HAP-1 (cell line): ENCODE measurements at regions not wholly inside any gene's neighbourhood (a gene's known extent, or its start where the extent isn't known, plus 50 kb on each side); places are given as distances from the start of the nearest gene placed in this dataset.

Source experiments
- DNase-seq, 2 experiments: peaks; one replicate each; pipeline ENCODE4 v3.0.0-alpha.2; 2016 to 2020; ENCODE audit warnings: low spot score in 2 of 2
- H3K27me3 ChIP-seq: fragments of 250-450 bp; sonication (Bioruptor Pico); 2 replicates; pipeline ENCODE4 v1.5.1; 2020; ENCODE audit warnings: low read depth, mild to moderate bottlenecking, moderate library complexity
- H3K36me3 ChIP-seq: fragments of 250-450 bp; sonication (Bioruptor Pico); replicated peaks from 2 replicates; pipeline ENCODE4 v1.5.1; 2020; ENCODE audit warnings: mild to moderate bottlenecking
- H3K4me1 ChIP-seq: fragments of 250-450 bp; sonication (Bioruptor Pico); 2 replicates; pipeline ENCODE4 v1.5.1; 2020; ENCODE audit warnings: mild to moderate bottlenecking
- H3K4me3 ChIP-seq: fragments of 250-450 bp; sonication (Bioruptor Pico); 2 replicates; pipeline ENCODE4 v1.5.1; 2020; ENCODE audit warnings: mild to moderate bottlenecking, moderate library complexity
- H3K9me3 ChIP-seq: fragments of 250-450 bp; sonication (Bioruptor Pico); 2 replicates; pipeline ENCODE4 v1.5.1; 2020; ENCODE audit warnings: mild to moderate bottlenecking, moderate library complexity
- in situ Hi-C: fragments of 300-500 bp; cut with MboI; formaldehyde crosslinking; loops from 3 replicates; pipeline ENCODE4 v1.14.3; 2020; ENCODE audit warnings: low sequenced_read_pairs, inconsistent platforms, mixed read lengths

DNA sequence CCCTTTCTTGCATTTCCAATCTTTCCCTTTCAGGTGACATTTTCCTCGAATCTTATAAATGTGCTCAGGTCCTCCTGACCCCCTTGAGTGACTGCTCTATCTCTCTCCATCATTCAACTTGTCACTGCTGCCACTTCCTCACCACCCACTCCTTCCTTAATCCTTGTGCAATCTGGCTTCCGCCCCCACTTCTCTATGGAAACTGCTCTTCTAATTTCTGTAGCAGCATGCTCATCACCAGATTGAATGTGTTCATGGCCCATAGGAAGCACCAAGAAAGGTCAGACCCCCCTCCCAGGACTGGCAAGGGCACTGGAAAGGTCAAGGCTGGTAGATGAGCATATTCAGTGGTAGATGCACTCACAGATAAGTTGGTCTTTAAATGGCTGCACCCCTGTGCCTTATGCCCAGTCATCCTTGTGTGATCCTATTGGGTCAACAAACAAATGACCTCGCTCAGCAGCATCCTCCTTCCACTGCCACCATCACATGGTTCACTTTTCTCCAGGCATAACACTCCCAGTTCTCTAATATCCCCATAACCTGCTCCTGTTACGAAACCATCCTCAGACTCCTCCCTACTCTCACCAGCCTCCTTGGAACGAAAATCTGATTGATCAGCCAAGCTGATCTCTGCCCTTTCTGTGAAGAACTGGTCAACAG is 288.5 kb upstream of the POU3F1 start:
- in situ Hi-C loops: no loop called here
- no peaks in the 10 kb centered on the region for H3K27me3 ChIP-seq
- no peaks in the 10 kb centered on the region for H3K9me3 ChIP-seq
- no peaks in the 10 kb centered on the region for H3K4me1 ChIP-seq
- no peak overlapping the region for H3K4me3 ChIP-seq
- no peaks in the 10 kb centered on the region for H3K36me3 ChIP-seq
- DNase-seq: no peak

GRCh38 chr1:38332649-38333310 is 286.2 kb upstream of the POU3F1 start:
- H3K4me3 ChIP-seq: no peak overlapping the region
- H3K36me3 ChIP-seq: no peaks in the 10 kb centered on the region
- H3K4me1 ChIP-seq: no peaks in the 10 kb centered on the region
- H3K27me3 ChIP-seq: no peaks in the 10 kb centered on the region; the same call in 1 of the 2 replicates
- no peaks in the 10 kb centered on the region for H3K9me3 ChIP-seq
- in situ Hi-C loops: no loop called here
- DNase-seq: no peak

GRCh38 chr1:38331496-38332210 is 285.1 kb upstream of the POU3F1 start:
- H3K4me1 ChIP-seq: no peaks in the 10 kb centered on the region
- H3K27me3 ChIP-seq: no peaks in the 10 kb centered on the region; the same call in 1 of the 2 replicates
- H3K9me3 ChIP-seq: no peaks in the 10 kb centered on the region
- no peak overlapping the region for H3K4me3 ChIP-seq
- no peak for DNase-seq
- in situ Hi-C loops: no loop called here
- no peaks in the 10 kb centered on the region for H3K36me3 ChIP-seq

GRCh38 chr1:38330799-38331198 is 284.2 kb upstream of the POU3F1 start:
- no peaks in the 10 kb centered on the region for H3K4me1 ChIP-seq
- in situ Hi-C loops: no loop called here

GRCh38 chr1:38329644-38330043 is 283.1 kb upstream of the POU3F1 start:
- in situ Hi-C loops: no loop called here
- H3K4me1 ChIP-seq: no peaks in the 10 kb centered on the region
- H3K4me3 ChIP-seq: no peak overlapping the region
- no peaks in the 10 kb centered on the region; the same call in 1 of the 2 replicates for H3K27me3 ChIP-seq
- DNase-seq: no peak
- H3K36me3 ChIP-seq: no peaks in the 10 kb centered on the region
- H3K9me3 ChIP-seq: no peaks in the 10 kb centered on the region

More at GRCh38 chr1:38330799-38331198, 284.2 kb upstream of the POU3F1 start:
- DNase-seq: no peak
- Histone ChIP-seq H3K9me3 (no peaks in the 10 kb centered on the region), H3K4me3 (no peak overlapping the region), H3K27me3 (no peaks in the 10 kb centered on the region; the same call in 1 of the 2 replicates), H3K36me3 (no peaks in the 10 kb centered on the region)

DNA sequence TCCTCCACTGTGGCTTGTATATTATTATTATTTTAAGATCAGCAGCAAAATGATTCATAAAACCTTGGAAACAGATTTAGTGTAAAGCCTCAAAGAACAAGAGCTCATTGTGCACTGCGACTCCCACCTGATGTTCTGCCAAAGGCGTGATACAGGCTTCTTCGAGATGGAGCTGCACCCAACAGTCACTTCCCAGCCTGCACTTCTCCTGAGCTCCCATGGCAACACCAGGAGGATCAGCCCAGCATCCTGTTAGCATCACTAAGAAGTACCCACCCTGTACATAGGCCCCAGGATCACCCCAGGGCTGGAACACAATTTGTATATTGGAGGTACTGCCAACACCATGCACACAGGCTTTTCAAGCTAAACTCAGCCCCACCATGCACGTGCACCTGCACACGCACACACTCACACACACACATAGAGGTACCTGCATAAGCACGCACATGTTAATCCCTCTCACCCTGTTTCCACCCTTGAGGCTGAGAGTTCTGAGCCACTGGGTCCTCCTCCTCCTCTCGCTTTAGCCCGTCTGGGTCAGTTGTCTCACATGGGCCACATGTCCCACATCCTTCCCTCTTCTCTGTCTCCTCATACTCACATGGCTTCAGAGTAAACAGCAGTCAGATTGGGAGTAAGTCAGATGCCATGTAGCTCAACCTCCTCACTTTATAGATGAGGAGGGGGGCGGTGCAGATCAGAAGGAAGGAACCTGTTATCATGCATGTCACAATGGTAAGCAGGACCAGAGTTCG is 281.9 kb upstream of the POU3F1 start:
- in situ Hi-C loops: no loop called here
- H3K4me3 ChIP-seq: no peak overlapping the region
- DNase-seq: no peak
- H3K9me3 ChIP-seq: no peaks in the 10 kb centered on the region
- H3K36me3 ChIP-seq: no peaks in the 10 kb centered on the region
- H3K4me1 ChIP-seq: no peaks in the 10 kb centered on the region
- peaks cover under 1% of the 10 kb centered on the region for H3K27me3 ChIP-seq

GRCh38 chr1:38327559-38327973 is 281.0 kb upstream of the POU3F1 start:
- Histone ChIP-seq H3K4me3 (no peak overlapping the region), H3K36me3 (no peaks in the 10 kb centered on the region), H3K9me3 (no peaks in the 10 kb centered on the region), H3K4me1 (no peaks in the 10 kb centered on the region), H3K27me3 (peaks cover 9% of the 10 kb centered on the region)
- DNase-seq: no peak
- in situ Hi-C loops: no loop called here

DNA sequence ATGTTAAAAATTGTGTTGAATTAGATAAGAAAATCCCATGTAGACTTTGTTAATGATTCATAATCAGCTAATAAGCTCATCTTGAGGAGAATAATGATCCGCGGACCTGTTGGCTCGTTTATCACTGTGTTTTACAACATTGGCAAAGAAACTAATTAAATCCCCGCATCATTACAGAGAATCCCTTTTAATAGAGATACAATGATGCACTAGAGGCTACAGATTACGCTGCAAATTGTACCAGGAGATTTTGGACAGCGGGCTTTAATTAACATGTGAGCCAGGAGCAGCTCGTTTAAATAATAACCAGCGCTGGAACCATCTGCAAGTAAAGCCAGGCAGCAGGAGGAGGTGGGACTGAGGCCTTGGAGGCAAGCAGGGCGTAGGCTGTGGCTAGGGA is 280.3 kb upstream of the POU3F1 start:
- Histone ChIP-seq H3K4me3 (no peak overlapping the region), H3K27me3 (peaks cover 14% of the 10 kb centered on the region), H3K9me3 (no peaks in the 10 kb centered on the region), H3K36me3 (no peaks in the 10 kb centered on the region), H3K4me1 (no peaks in the 10 kb centered on the region)
- DNase-seq: no peak
- in situ Hi-C loops: no loop called here

GRCh38 chr1:38326135-38326534 is 279.5 kb upstream of the POU3F1 start:
- no peak for DNase-seq
- Histone ChIP-seq H3K4me1 (no peaks in the 10 kb centered on the region), H3K36me3 (no peaks in the 10 kb centered on the region), H3K9me3 (no peaks in the 10 kb centered on the region), H3K4me3 (no peak overlapping the region), H3K27me3 (peaks cover 21% of the 10 kb centered on the region)
- in situ Hi-C loops: no loop called here

DNA sequence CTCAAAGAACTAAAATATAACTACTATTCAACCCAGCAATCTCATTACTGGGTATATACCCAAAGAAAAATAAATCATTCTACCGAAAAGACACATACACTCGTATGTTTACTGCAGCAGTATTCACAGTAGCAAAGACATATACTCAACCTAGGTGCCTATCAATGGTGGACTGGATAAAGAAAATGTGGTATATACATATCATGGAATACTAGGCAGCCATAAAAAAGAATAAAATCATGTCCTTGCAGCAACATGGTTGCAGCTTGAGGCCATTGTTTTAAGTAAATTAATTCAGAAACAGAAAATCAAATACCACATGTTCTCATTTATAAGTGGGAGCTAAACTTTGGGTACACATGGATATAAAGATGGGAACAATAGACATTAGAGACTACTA is 266.2 kb upstream of the POU3F1 start:
- Histone ChIP-seq H3K4me3 (no peak overlapping the region), H3K27me3 (peaks cover 13% of the 10 kb centered on the region), H3K9me3 (no peaks in the 10 kb centered on the region), H3K36me3 (no peaks in the 10 kb centered on the region), H3K4me1 (no peaks in the 10 kb centered on the region)
- in situ Hi-C loops: loop anchor here (10.0 kb wide), 1 partner anchor 62 kb away; no protein-coding TSS in a partner anchor
- DNase-seq: no peak

GRCh38 chr1:38310079-38310478 is 263.5 kb upstream of the POU3F1 start:
- DNase-seq: no peak
- in situ Hi-C loops: loop anchor here (10.0 kb wide), 1 partner anchor 65 kb away; no protein-coding TSS in a partner anchor

GRCh38 chr1:38308780-38309179 is 262.2 kb upstream of the POU3F1 start:
- Histone ChIP-seq H3K4me3 (no peak overlapping the region), H3K4me1 (no peaks in the 10 kb centered on the region), H3K27me3 (peaks cover 25% of the 10 kb centered on the region; the same call in 1 of the 2 replicates), H3K9me3 (no peaks in the 10 kb centered on the region), H3K36me3 (no peaks in the 10 kb centered on the region)
- no peak for DNase-seq
- in situ Hi-C loops: no loop called here

More at GRCh38 chr1:38310079-38310478, 263.5 kb upstream of the POU3F1 start:
- no peaks in the 10 kb centered on the region for H3K4me1 ChIP-seq
- peaks cover 21% of the 10 kb centered on the region; the same call in 1 of the 2 replicates for H3K27me3 ChIP-seq
- H3K9me3 ChIP-seq: no peaks in the 10 kb centered on the region
- no peaks in the 10 kb centered on the region for H3K36me3 ChIP-seq
- no peak overlapping the region for H3K4me3 ChIP-seq

GRCh38 chr1:38305666-38306065 is 259.1 kb upstream of the POU3F1 start:
- no peak for DNase-seq
- peaks cover 23% of the 10 kb centered on the region; the same call in 1 of the 2 replicates for H3K27me3 ChIP-seq
- no peaks in the 10 kb centered on the region for H3K9me3 ChIP-seq
- no peaks in the 10 kb centered on the region for H3K36me3 ChIP-seq
- no peak overlapping the region for H3K4me3 ChIP-seq
- in situ Hi-C loops: no loop called here
- H3K4me1 ChIP-seq: no peaks in the 10 kb centered on the region
